Left lung (tissue), 4 donors: ENCODE measurements at regions not wholly inside any gene's neighbourhood (a gene's known extent, or its start where the extent isn't known, plus 50 kb on each side); places are given as distances from the start of the nearest gene placed in this dataset.
"Not testable (repeated sequence)": the region's sequence is repeated elsewhere in the genome, so short reads cannot be mapped to it uniquely, and the experiment has no call there.

Experiments
- ATAC-seq: fragments of 200-7000 bp; cut with Tn5 transposase; one replicate; pipeline ENCODE4 v1.9.1; 2020; ENCODE audit warnings: moderate library complexity
- DNase-seq, 4 donors: peaks; one replicate each; pipeline ENCODE4 v3.0.0-alpha.2; 2013 to 2020
- H3K27ac ChIP-seq, 2 donors: fragments of 200-600 bp; sonication (generic) in 1 of 2; one replicate each; pipeline versions ENCODE4 v1.5.0 to v1.8.0; 2020 to 2021
- H3K27me3 ChIP-seq, 2 donors: fragments of 200-600 bp; sonication (generic) in 1 of 2; one replicate each; pipeline versions ENCODE4 v1.5.0 to v1.8.0; 2020 to 2021
- H3K36me3 ChIP-seq, 2 donors: fragments of 200-600 bp; sonication (generic) in 1 of 2; one replicate each; pipeline versions ENCODE4 v1.5.0 to v1.8.0; 2020 to 2021
- H3K4me1 ChIP-seq, 2 donors: fragments of 200-600 bp; one replicate each; pipeline ENCODE4 v1.8.0; 2021
- H3K4me3 ChIP-seq, 2 donors: fragments of 200-600 bp; sonication (generic) in 1 of 2; one replicate each; pipeline versions ENCODE4 v1.5.0 to v1.8.0; 2020 to 2021; ENCODE audit warnings: mild to moderate bottlenecking in 1 of 2
- H3K9me3 ChIP-seq, 2 donors: fragments of 200-600 bp; sonication (generic) in 1 of 2; one replicate each; pipeline versions ENCODE4 v1.5.0 to v1.8.0; 2020 to 2021
- CTCF ChIP-seq, 2 donors: fragments of 200-600 bp; sonication (generic) in 1 of 2; IDR thresholded peaks; one replicate each; pipeline versions ENCODE4 v1.5.0 to v1.8.0; 2021; ENCODE audit warnings: antibody characterized with exemption in 2 of 2
- intact Hi-C, 2 donors: fragments of 100-400 bp; cut with DNase I; formaldehyde crosslinking; loops; one replicate each; pipeline versions ENCODE4 v1.11.2 to v1.14.2; 2022
- donor health status: DM: no; HTN: yes; CAD: no.
- donor health status: DM: no; HTN: no; CAD: no.

GRCh38 chr17:70437656-70438055 is 268.3 kb downstream of the KCNJ2 start:
- ATAC-seq (no peak), DNase-seq (no peak)
- Histone ChIP-seq H3K4me1 (no peaks in the 10 kb centered on the region), H3K27ac (no peak overlapping the region), H3K36me3 (no peaks in the 10 kb centered on the region), H3K4me3 (no peak overlapping the region), H3K9me3 (no peaks in the 10 kb centered on the region), H3K27me3 (no peaks in the 10 kb centered on the region)
- intact Hi-C loops, result no loop called here
- no peak for TF ChIP-seq CTCF (IDR thresholded peaks at IDR 0.05)

- Histone ChIP-seq H3K36me3 (no peaks in the 10 kb centered on the region), H3K27ac (no peak overlapping the region), H3K4me3 (no peak overlapping the region), H3K4me1 (no peaks in the 10 kb centered on the region), H3K9me3 (no peaks in the 10 kb centered on the region), H3K27me3 (no peaks in the 10 kb centered on the region)
- no peak for DNase-seq
- intact Hi-C loops, result no loop called here
- ATAC-seq, result no peak
- no peak for TF ChIP-seq CTCF (IDR thresholded peaks at IDR 0.05)
These were observed 277.1 kb downstream of the KCNJ2 start for GRCh38 chr17:70446446-70446845.

GRCh38 chr17:70447588-70447987 is 278.3 kb downstream of the KCNJ2 start:
- no peak overlapping the region for H3K4me3 ChIP-seq
- H3K36me3 ChIP-seq, result no peaks in the 10 kb centered on the region
- TF ChIP-seq CTCF (IDR thresholded peaks at IDR 0.05), result no peak
- H3K4me1 ChIP-seq, result no peaks in the 10 kb centered on the region
- no peaks in the 10 kb centered on the region for H3K27me3 ChIP-seq
- intact Hi-C loops, result no loop called here
- ATAC-seq (no peak), DNase-seq (peak in 1 of 4 donors; percentile 2)
- no peak overlapping the region for H3K27ac ChIP-seq
- no peaks in the 10 kb centered on the region for H3K9me3 ChIP-seq

- H3K27ac ChIP-seq, H3K9me3 ChIP-seq, H3K4me1 ChIP-seq, DNase-seq, intact Hi-C loops, H3K4me3 ChIP-seq, H3K27me3 ChIP-seq, ATAC-seq, H3K36me3 ChIP-seq: not testable (repeated sequence)
These were observed 283.7 kb downstream of the KCNJ2 start for GRCh38 chr17:70453075-70453474.

GRCh38 chr17:70454377-70454776 is 285.0 kb downstream of the KCNJ2 start:
- ATAC-seq (no peak), DNase-seq (no peak)
- Histone ChIP-seq H3K9me3 (peaks cover 0 to 3% of the 10 kb centered on the region in 2 donors), H3K4me3 (no peak overlapping the region), H3K36me3 (no peaks in the 10 kb centered on the region), H3K4me1 (no peaks in the 10 kb centered on the region), H3K27me3 (no peaks in the 10 kb centered on the region), H3K27ac (no peak overlapping the region)
- TF ChIP-seq CTCF (IDR thresholded peaks at IDR 0.05), result no peak
- intact Hi-C loops, result no loop called here

GRCh38 chr17:70454908-70455307 is 285.6 kb downstream of the KCNJ2 start:
- ATAC-seq (no peak), DNase-seq (no peak)
- Histone ChIP-seq H3K9me3 (peaks cover 0 to 3% of the 10 kb centered on the region in 2 donors), H3K4me1 (no peaks in the 10 kb centered on the region), H3K36me3 (no peaks in the 10 kb centered on the region), H3K27ac (no peak overlapping the region), H3K4me3 (no peak overlapping the region), H3K27me3 (no peaks in the 10 kb centered on the region)
- intact Hi-C loops, result no loop called here
- TF ChIP-seq CTCF (IDR thresholded peaks at IDR 0.05), result no peak
